GM08714 (cell line): ENCODE measurements at regions not wholly inside any gene's neighbourhood (a gene's known extent, or its start where the extent isn't known, plus 50 kb on each side); places are given as distances from the start of the nearest gene placed in this dataset.
"Not testable (repeated sequence)": the region's sequence is repeated elsewhere in the genome, so short reads cannot be mapped to it uniquely, and the experiment has no call there.

Experiments used
- H3K4me3 ChIP-seq: fragments of 200-500 bp; sonication (Bioruptor generic); 2 replicates; pipeline ENCODE4 v1.5.1; 2014; ENCODE audit warnings: mild to moderate bottlenecking, low read length, inconsistent platforms
- ZNF274 ChIP-seq: IDR thresholded peaks from 2 replicates; pipeline ENCODE4 v1.6.1; 2012; ENCODE audit warnings: mild to moderate bottlenecking, low read depth, low read length

- peak overlapping the region; percentile 16; the same call in 1 of the 2 replicates for H3K4me3 ChIP-seq
- TF ChIP-seq ZNF274 = no peak
These were observed 267.8 kb upstream of the FRG2C start for GRCh38 chr3:75396316-75396802.

GRCh38 chr3:75397486-75397885 lies 266.6 kb upstream of the FRG2C start:
- not testable (repeated sequence) for H3K4me3 ChIP-seq

- not testable (repeated sequence) for H3K4me3 ChIP-seq
These were observed 241.8 kb upstream of the FRG2C start for GRCh38 chr3:75422101-75422945.

GRCh38 chr3:75425379-75425778 lies 238.7 kb upstream of the FRG2C start:
- not testable (repeated sequence) for H3K4me3 ChIP-seq

GRCh38 chr3:75427486-75427885 lies 236.6 kb upstream of the FRG2C start:
- not testable (repeated sequence) for H3K4me3 ChIP-seq

GRCh38 chr3:75427906-75428305 lies 236.2 kb upstream of the FRG2C start:
- H3K4me3 ChIP-seq = not testable (repeated sequence)

GRCh38 chr3:75429561-75430220 lies 234.4 kb upstream of the FRG2C start:
- not testable (repeated sequence) for H3K4me3 ChIP-seq

GRCh38 chr3:75430406-75430805 lies 233.7 kb upstream of the FRG2C start:
- not testable (repeated sequence) for H3K4me3 ChIP-seq

GRCh38 chr3:75431120-75431519 lies 233.0 kb upstream of the FRG2C start:
- H3K4me3 ChIP-seq = not testable (repeated sequence)

GRCh38 chr3:75432466-75432865 lies 231.7 kb upstream of the FRG2C start:
- H3K4me3 ChIP-seq = not testable (repeated sequence)

- not testable (repeated sequence) for H3K4me3 ChIP-seq
These were observed 231.2 kb upstream of the FRG2C start for GRCh38 chr3:75432885-75433284.

- H3K4me3 ChIP-seq = not testable (repeated sequence)
These were observed 230.8 kb upstream of the FRG2C start for GRCh38 chr3:75433295-75433694.

- H3K4me3 ChIP-seq = peak overlapping the region; percentile 80; the same call in 1 of the 2 replicates
These were observed 229.7 kb upstream of the FRG2C start for GRCh38 chr3:75434276-75434912.

GRCh38 chr3:75434913-75435793 lies 229.0 kb upstream of the FRG2C start:
- H3K4me3 ChIP-seq = peak overlapping the region; percentile 80; the same call in 1 of the 2 replicates

- peak overlapping the region; percentile 59; the same call in 1 of the 2 replicates for H3K4me3 ChIP-seq
These were observed 228.2 kb upstream of the FRG2C start for GRCh38 chr3:75435794-75436400.

- not testable (repeated sequence) for H3K4me3 ChIP-seq
These were observed 223.1 kb upstream of the FRG2C start for GRCh38 chr3:75440986-75441385.

GRCh38 chr3:75444634-75445033 lies 219.5 kb upstream of the FRG2C start:
- not testable (repeated sequence) for H3K4me3 ChIP-seq

GRCh38 chr3:75445234-75445633 lies 218.9 kb upstream of the FRG2C start:
- not testable (repeated sequence) for H3K4me3 ChIP-seq

- not testable (repeated sequence) for H3K4me3 ChIP-seq
These were observed 217.2 kb upstream of the FRG2C start for GRCh38 chr3:75446948-75447347.

- not testable (repeated sequence) for H3K4me3 ChIP-seq
These were observed 210.8 kb upstream of the FRG2C start for GRCh38 chr3:75453328-75453727.
